ENCODE measurements at regions not wholly inside any gene's neighbourhood (a gene's known extent, or its start where the extent isn't known, plus 50 kb on each side); places are given as distances from the start of the nearest gene placed in this dataset.

DNA sequence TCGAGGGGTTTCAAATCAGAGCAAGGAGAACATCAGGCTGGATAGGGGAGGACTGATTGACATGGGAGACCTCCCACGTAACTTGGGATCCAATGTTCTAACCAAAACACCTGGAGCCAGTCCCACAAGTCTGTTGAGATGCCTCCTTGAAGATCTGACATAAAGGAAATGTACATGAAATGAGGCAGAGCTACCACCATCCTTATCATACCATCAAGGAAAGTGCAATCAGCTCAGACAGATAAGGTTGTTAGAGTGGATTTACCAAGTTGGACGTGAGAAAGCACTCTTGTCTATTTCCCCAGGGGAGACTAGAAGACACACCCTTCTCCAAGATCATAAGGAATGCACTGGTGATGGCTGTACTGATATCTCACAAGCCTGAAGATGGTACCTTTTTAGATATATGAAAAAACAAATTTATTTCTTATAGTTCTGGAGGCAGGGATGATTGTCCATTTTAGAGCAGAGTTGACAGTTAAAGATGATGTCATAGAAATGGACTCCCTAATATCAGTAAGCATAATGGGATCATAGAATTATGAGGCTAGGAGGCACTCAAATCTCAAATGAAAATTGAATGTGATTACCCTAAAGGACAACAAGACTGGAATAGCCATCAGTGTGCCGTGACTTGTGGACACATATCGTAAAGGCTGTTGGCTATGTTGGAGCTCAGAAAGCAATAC, 129.1 kb upstream of the RAB4A start:
- Histone ChIP-seq H3K79me2 (replicated peaks; ENCODE audit: insufficient read depth, low read length) (no peaks in the 10 kb centered on the region), H3K9me2 (ENCODE audit: insufficient read depth, low read length) (no peaks in the 10 kb centered on the region), H3K27ac (ENCODE audit: low read length) (no peak overlapping the region), H3K4me3 (ENCODE audit: low read length) (no peak overlapping the region), H3K9me3 (ENCODE audit: low read length) (no peaks in the 10 kb centered on the region), H4K20me1 (ENCODE audit: insufficient read depth) (no peaks in the 10 kb centered on the region), H3K4me2 (ENCODE audit: low read length) (no peak overlapping the region), H2AFZ (ENCODE audit: low read depth, low read length) (no peak overlapping the region), H3K9ac (ENCODE audit: low read length) (no peak overlapping the region), H3F3A (ENCODE audit: insufficient read depth, low read length, poor library complexity, severe bottlenecking) (no peaks in the 10 kb centered on the region), H3K36me3 (ENCODE audit: insufficient read depth, low read length) (no peaks in the 10 kb centered on the region), H3K27me3 (ENCODE audit: insufficient read depth, low read depth, low read length) (no peaks in the 10 kb centered on the region)
- TF ChIP-seq EZH2 (IDR thresholded peaks at IDR 0.05; ENCODE audit: borderline replicate concordance, insufficient read depth, low read length, poor library complexity, severe bottlenecking) = no peak
- TF ChIP-seq SMC3 (conservative IDR thresholded peaks at IDR 0.05; ENCODE audit: poor library complexity) = no peak
- TF ChIP-seq RAD21 (conservative IDR thresholded peaks at IDR 0.05) = no peak
- no peak for TF ChIP-seq EP300 (conservative IDR thresholded peaks at IDR 0.05; ENCODE audit: poor library complexity, severe bottlenecking)
- TF ChIP-seq MXI1 (conservative IDR thresholded peaks at IDR 0.05; ENCODE audit: poor library complexity, severe bottlenecking) = no peak
- TF ChIP-seq REST (IDR thresholded peaks at IDR 0.05; ENCODE audit: borderline replicate concordance) = no peak
- TF ChIP-seq POLR2AphosphoS5 (IDR thresholded peaks at IDR 0.05) = no peak
- TF ChIP-seq, protein P1, sequence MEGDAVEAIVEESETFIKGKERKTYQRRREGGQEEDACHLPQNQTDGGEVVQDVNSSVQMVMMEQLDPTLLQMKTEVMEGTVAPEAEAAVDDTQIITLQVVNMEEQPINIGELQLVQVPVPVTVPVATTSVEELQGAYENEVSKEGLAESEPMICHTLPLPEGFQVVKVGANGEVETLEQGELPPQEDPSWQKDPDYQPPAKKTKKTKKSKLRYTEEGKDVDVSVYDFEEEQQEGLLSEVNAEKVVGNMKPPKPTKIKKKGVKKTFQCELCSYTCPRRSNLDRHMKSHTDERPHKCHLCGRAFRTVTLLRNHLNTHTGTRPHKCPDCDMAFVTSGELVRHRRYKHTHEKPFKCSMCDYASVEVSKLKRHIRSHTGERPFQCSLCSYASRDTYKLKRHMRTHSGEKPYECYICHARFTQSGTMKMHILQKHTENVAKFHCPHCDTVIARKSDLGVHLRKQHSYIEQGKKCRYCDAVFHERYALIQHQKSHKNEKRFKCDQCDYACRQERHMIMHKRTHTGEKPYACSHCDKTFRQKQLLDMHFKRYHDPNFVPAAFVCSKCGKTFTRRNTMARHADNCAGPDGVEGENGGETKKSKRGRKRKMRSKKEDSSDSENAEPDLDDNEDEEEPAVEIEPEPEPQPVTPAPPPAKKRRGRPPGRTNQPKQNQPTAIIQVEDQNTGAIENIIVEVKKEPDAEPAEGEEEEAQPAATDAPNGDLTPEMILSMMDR (IDR thresholded peaks at IDR 0.05; ENCODE audit: poor library complexity, severe bottlenecking) = no peak
- TF ChIP-seq TAF1 (IDR thresholded peaks at IDR 0.05; ENCODE audit: low read depth) = no peak

DNA sequence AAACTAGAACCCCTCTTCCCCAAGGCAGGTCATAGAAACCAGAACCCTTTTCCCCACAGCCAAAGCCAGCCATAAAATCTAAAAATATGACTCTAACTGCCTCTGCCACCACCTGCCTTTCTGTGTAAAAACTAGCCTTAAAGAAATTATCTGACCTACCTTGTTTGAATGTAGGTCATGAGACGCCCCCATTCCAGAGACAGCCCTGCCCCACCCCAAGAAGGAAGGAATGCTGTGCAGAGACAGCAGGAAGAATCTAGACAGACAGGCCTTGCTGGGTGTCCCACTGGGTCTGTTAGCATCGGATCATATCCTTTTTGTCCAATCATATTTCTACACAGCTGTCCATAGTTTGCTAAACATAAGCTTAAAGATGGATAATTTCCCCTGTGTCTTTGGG, 128.4 kb upstream of the RAB4A start:
- TF ChIP-seq RAD21 (conservative IDR thresholded peaks at IDR 0.05) = no peak
- TF ChIP-seq EZH2 (IDR thresholded peaks at IDR 0.05; ENCODE audit: borderline replicate concordance, insufficient read depth, low read length, poor library complexity, severe bottlenecking) = no peak
- no peak for TF ChIP-seq REST (IDR thresholded peaks at IDR 0.05; ENCODE audit: borderline replicate concordance)
- TF ChIP-seq, protein P1 (IDR thresholded peaks at IDR 0.05; ENCODE audit: poor library complexity, severe bottlenecking) = no peak
- no peak for TF ChIP-seq MXI1 (conservative IDR thresholded peaks at IDR 0.05; ENCODE audit: poor library complexity, severe bottlenecking)
- TF ChIP-seq POLR2AphosphoS5 (IDR thresholded peaks at IDR 0.05) = no peak
- no peak for TF ChIP-seq TAF1 (IDR thresholded peaks at IDR 0.05; ENCODE audit: low read depth)
- TF ChIP-seq SMC3 (conservative IDR thresholded peaks at IDR 0.05; ENCODE audit: poor library complexity) = no peak
- TF ChIP-seq EP300 (conservative IDR thresholded peaks at IDR 0.05; ENCODE audit: poor library complexity, severe bottlenecking) = no peak
- no peak overlapping the region for H3K4me2 ChIP-seq (ENCODE audit: low read length)
- no peak overlapping the region for H3K4me3 ChIP-seq (ENCODE audit: low read length)
- H3K9me3 ChIP-seq (ENCODE audit: low read length) = no peaks in the 10 kb centered on the region
- H3K79me2 ChIP-seq (replicated peaks; ENCODE audit: insufficient read depth, low read length) = no peaks in the 10 kb centered on the region
- no peak overlapping the region for H3K27ac ChIP-seq (ENCODE audit: low read length)
- H3K9me2 ChIP-seq (ENCODE audit: insufficient read depth, low read length) = no peaks in the 10 kb centered on the region
- no peaks in the 10 kb centered on the region for H3K36me3 ChIP-seq (ENCODE audit: insufficient read depth, low read length)
- no peaks in the 10 kb centered on the region for H3K27me3 ChIP-seq (ENCODE audit: insufficient read depth, low read depth, low read length)
- H3F3A ChIP-seq (ENCODE audit: insufficient read depth, low read length, poor library complexity, severe bottlenecking) = no peaks in the 10 kb centered on the region
- H2AFZ ChIP-seq (ENCODE audit: low read depth, low read length) = no peak overlapping the region
- H4K20me1 ChIP-seq (ENCODE audit: insufficient read depth) = no peaks in the 10 kb centered on the region
- no peak overlapping the region for H3K9ac ChIP-seq (ENCODE audit: low read length)
